H1 (cell line): ENCODE measurements at regions not wholly inside any gene's neighbourhood (a gene's known extent, or its start where the extent isn't known, plus 50 kb on each side); places are given as distances from the start of the nearest gene placed in this dataset.

ENCODE experiments used
- KDM1A ChIP-seq: fragments of 200-600, 300-600 bp; sonication (generic); IDR thresholded peaks from 2 replicates; pipeline ENCODE4 v1.7.1; 2016; ENCODE audit warnings: mild to moderate bottlenecking, low read length, borderline replicate concordance
- SIX5 ChIP-seq: IDR thresholded peaks from 2 replicates; pipeline ENCODE4 v1.6.1; 2011; ENCODE audit warnings: mild to moderate bottlenecking, low read depth, low read length
- SRF ChIP-seq: IDR thresholded peaks from 2 replicates; pipeline ENCODE4 v1.6.1; 2011; ENCODE audit warnings: mild to moderate bottlenecking, low read depth, low read length, moderate library complexity
- TEAD4 ChIP-seq: IDR thresholded peaks from 2 replicates; pipeline ENCODE4 v1.6.1; 2012; ENCODE audit warnings: low read depth, low read length, inconsistent platforms, mixed read lengths
- YY1 ChIP-seq: IDR thresholded peaks from 2 replicates; pipeline ENCODE4 v1.6.1; 2011; ENCODE audit warnings: low read depth, mild to moderate bottlenecking, low read length
- ZNF274 ChIP-seq: IDR thresholded peaks from 2 replicates; pipeline ENCODE4 v1.7.0; 2012; ENCODE audit warnings: low read length, borderline replicate concordance; ENCODE audit errors: extremely low read depth
- TF ChIP-seq, protein P1 (sequence below): IDR thresholded peaks from 2 replicates; pipeline ENCODE4 v1.6.1; 2012; ENCODE audit warnings: low read length, inconsistent platforms

DNA sequence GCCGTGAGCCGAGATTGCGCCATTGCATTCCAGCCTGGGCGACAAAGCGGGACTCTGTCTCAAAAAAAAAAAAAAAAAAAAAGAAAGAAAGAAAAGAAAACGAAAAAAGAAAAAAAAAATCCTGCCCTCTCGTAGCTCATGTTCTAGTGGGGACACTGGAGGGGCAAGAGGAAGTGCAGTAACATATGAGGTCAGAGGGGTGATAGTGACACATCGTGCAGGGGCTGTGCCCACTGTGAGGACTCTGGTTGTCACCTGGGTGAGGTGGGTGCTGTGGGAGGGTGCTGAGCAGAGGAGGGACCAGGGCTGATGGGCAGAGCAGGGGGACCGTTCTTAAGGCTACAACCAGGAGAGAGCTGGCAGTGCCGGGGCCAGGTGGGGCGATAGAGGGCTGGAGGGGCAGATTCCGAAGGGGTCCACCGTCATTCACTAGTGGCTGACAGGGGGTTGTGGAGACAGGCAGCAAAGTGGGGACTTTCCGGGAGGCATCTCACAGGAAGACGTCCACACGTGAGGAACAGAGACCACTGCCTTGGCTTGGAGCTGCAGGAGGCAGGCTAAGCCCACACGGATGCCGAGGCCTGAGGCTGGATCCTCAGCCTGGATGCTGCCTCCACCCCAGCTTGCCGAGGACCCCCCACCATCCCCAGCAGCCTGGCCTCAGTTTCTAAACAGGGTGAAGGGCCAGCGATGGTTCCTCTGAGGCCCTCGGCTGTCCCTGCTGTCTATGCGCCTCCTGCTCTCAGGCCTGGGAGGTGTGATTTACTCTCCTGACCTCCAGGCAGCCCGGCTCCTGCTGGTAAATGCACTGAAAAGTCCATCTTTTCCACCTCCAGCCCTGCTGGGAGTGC, 154.3 kb upstream of the IQSEC1 start (continued):
- TF ChIP-seq ZNF274 = no peak
- TF ChIP-seq YY1 = no peak
- TF ChIP-seq, protein P1, sequence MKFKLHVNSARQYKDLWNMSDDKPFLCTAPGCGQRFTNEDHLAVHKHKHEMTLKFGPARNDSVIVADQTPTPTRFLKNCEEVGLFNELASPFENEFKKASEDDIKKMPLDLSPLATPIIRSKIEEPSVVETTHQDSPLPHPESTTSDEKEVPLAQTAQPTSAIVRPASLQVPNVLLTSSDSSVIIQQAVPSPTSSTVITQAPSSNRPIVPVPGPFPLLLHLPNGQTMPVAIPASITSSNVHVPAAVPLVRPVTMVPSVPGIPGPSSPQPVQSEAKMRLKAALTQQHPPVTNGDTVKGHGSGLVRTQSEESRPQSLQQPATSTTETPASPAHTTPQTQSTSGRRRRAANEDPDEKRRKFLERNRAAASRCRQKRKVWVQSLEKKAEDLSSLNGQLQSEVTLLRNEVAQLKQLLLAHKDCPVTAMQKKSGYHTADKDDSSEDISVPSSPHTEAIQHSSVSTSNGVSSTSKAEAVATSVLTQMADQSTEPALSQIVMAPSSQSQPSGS = no peak
- TF ChIP-seq TEAD4 = no peak
- TF ChIP-seq SIX5 = no peak
- TF ChIP-seq KDM1A = no peak
- TF ChIP-seq SRF = no peak
